IMR-90 (cell line): ENCODE measurements at regions not wholly inside any gene's neighbourhood (a gene's known extent, or its start where the extent isn't known, plus 50 kb on each side); places are given as distances from the start of the nearest gene placed in this dataset.
A peak's percentile ranks its signal among the peaks of the same experiment; 100 is the strongest.

ENCODE experiments used
- ATAC-seq: fragments of 200-7000 bp; cut with Tn5 transposase; 2 replicates; pipeline ENCODE4 v1.9.1; 2020; ENCODE audit warnings: low read depth, mild to moderate bottlenecking, moderate library complexity
- BruUV-seq: library from RNA; stranded (reverse); fragments of 400-500 nt; replicated peaks from 2 replicates; lab custom pipeline; 2021; lab: Mats Ljungman, UMichigan
- CTCF ChIA-PET: fragments of 300-600 bp; formaldehyde crosslinking; extraction: SDS; loops from one replicate; lab custom pipeline; 2021; ENCODE audit warnings: antibody characterized with exemption; lab: Yijun Ruan, JAX
- POLR2A ChIA-PET: fragments of 300-600 bp; sonication (Branson Sonifier 250); formaldehyde crosslinking; loops from one replicate; lab custom pipeline; 2022; ENCODE audit warnings: antibody characterized with exemption; ENCODE audit not compliant: unreplicated experiment; lab: Charles Lee
- DNase-seq: peaks from one replicate; pipeline ENCODE4 v3.0.0; 2013
- H2AFZ ChIP-seq: replicated peaks from 2 replicates; pipeline ENCODE3; 2013; ENCODE audit warnings: low read length, mild to moderate bottlenecking; ENCODE audit not compliant: poor library complexity
- H2AK5ac ChIP-seq: 2 replicates; pipeline ENCODE4 v1.6.1; 2013; ENCODE audit warnings: low read depth, low read length, inconsistent platforms
- H2AK9ac ChIP-seq: replicated peaks from 2 replicates; pipeline ENCODE3; 2013; ENCODE audit warnings: mild to moderate bottlenecking, low read depth, low read length, moderate library complexity; ENCODE audit not compliant: poor library complexity
- H2BK120ac ChIP-seq: 2 replicates; pipeline ENCODE4 v1.6.1; 2013; ENCODE audit warnings: low read depth, low read length, inconsistent platforms
- H2BK15ac ChIP-seq: 3 replicates; pipeline ENCODE4 v1.6.1; 2013; ENCODE audit warnings: low read depth, low read length, inconsistent platforms
- H2BK20ac ChIP-seq: 2 replicates; pipeline ENCODE4 v1.6.1; 2013; ENCODE audit warnings: low read depth, mild to moderate bottlenecking, inconsistent platforms, low read length, moderate library complexity
- H2BK5ac ChIP-seq: 2 replicates; pipeline ENCODE4 v1.6.1; 2013; ENCODE audit warnings: mild to moderate bottlenecking, low read depth, low read length, inconsistent platforms; ENCODE audit not compliant: poor library complexity, severe bottlenecking
- H3K14ac ChIP-seq: replicated peaks from 2 replicates; pipeline ENCODE4 v1.6.1; 2013; ENCODE audit warnings: low read depth, low read length, inconsistent platforms
- H3K18ac ChIP-seq: 2 replicates; pipeline ENCODE4 v1.6.1; 2013; ENCODE audit warnings: low read depth, low read length, control low read depth
- H3K23ac ChIP-seq: 2 replicates; pipeline ENCODE4 v1.6.1; 2013; ENCODE audit warnings: low read depth, low read length, inconsistent platforms
- H3K27ac ChIP-seq: 2 replicates; pipeline ENCODE4 v1.5.1; 2013; ENCODE audit warnings: mild to moderate bottlenecking, control low read depth, low read length; ENCODE audit not compliant: insufficient read depth
- H3K27me3 ChIP-seq: 2 replicates; pipeline ENCODE4 v1.6.1; 2013; ENCODE audit warnings: low read length; ENCODE audit not compliant: control insufficient read depth, insufficient read depth
- H3K36me3 ChIP-seq: 2 replicates; pipeline ENCODE4 v1.6.1; 2013; ENCODE audit warnings: low read length, mixed read lengths; ENCODE audit not compliant: control insufficient read depth, insufficient read depth
- H3K4ac ChIP-seq: 2 replicates; pipeline ENCODE4 v1.6.1; 2013; ENCODE audit warnings: low read depth, low read length, inconsistent platforms
- H3K4me1 ChIP-seq: 2 replicates; pipeline ENCODE4 v1.6.1; 2013; ENCODE audit warnings: low read length, mixed read lengths; ENCODE audit not compliant: control insufficient read depth, insufficient read depth
- H3K4me2 ChIP-seq: 2 replicates; pipeline ENCODE4 v1.6.1; 2013; ENCODE audit warnings: low read depth, mild to moderate bottlenecking, control low read depth, low read length, moderate library complexity
- H3K4me3 ChIP-seq: 2 replicates; pipeline ENCODE4 v1.5.1; 2013; ENCODE audit warnings: low read depth, mild to moderate bottlenecking, control low read depth, low read length, moderate library complexity; ENCODE audit not compliant: insufficient read depth
- H3K56ac ChIP-seq: 2 replicates; pipeline ENCODE4 v1.6.1; 2013; ENCODE audit warnings: low read length, inconsistent platforms; ENCODE audit not compliant: insufficient read depth; ENCODE audit errors: extremely low read depth
- H3K79me1 ChIP-seq, 2 experiments: 2 replicates each; pipeline ENCODE4 v1.6.1; 2013; ENCODE audit warnings: low read length in 2 of 2, inconsistent platforms in 1 of 2, low read depth in 1 of 2
- H3K9ac ChIP-seq: 2 replicates; pipeline ENCODE4 v1.6.1; 2013; ENCODE audit warnings: low read depth, low read length, control low read depth
- H3K9me1 ChIP-seq: 2 replicates; pipeline ENCODE4 v1.6.1; 2013; ENCODE audit warnings: low read length, inconsistent platforms; ENCODE audit not compliant: insufficient read depth
- H3K9me3 ChIP-seq: 2 replicates; pipeline ENCODE4 v1.6.1; 2013; ENCODE audit warnings: low read length; ENCODE audit not compliant: control insufficient read depth, insufficient read depth
- H4K20me1 ChIP-seq: 2 replicates; pipeline ENCODE4 v1.6.1; 2013; ENCODE audit warnings: low read length, inconsistent platforms; ENCODE audit not compliant: insufficient read depth
- H4K5ac ChIP-seq: 2 replicates; pipeline ENCODE4 v1.6.1; 2013; ENCODE audit warnings: mild to moderate bottlenecking, low read depth, low read length, control low read depth
- H4K8ac ChIP-seq, 2 experiments: 2 replicates each; pipeline ENCODE4 v1.6.1; 2013; ENCODE audit warnings: low read depth in 2 of 2, low read length in 2 of 2, control low read depth in 1 of 2, inconsistent platforms in 1 of 2
- H4K91ac ChIP-seq: 2 replicates; pipeline ENCODE4 v1.6.1; 2013; ENCODE audit warnings: low read depth, low read length, inconsistent platforms; ENCODE audit not compliant: insufficient read depth
- CEBPB ChIP-seq: IDR thresholded peaks from 2 replicates; pipeline ENCODE4 v1.6.1; 2012; ENCODE audit warnings: low read depth, low read length, improper control_type of control experiment
- CHD1 ChIP-seq: IDR thresholded peaks from 2 replicates; pipeline ENCODE4 v1.6.1; 2012; ENCODE audit warnings: low read depth, low read length, improper control_type of control experiment
- MXI1 ChIP-seq: IDR thresholded peaks from 2 replicates; pipeline ENCODE4 v1.6.1; 2012; ENCODE audit warnings: low read depth, mild to moderate bottlenecking, low read length, moderate library complexity, borderline replicate concordance
- RFX5 ChIP-seq: IDR thresholded peaks from 2 replicates; pipeline ENCODE4 v1.8.0; 2012; ENCODE audit warnings: low read depth, mild to moderate bottlenecking, low read length, moderate library complexity
- WGBS, 2 experiments: methylation state at CpG; one replicate each; pipeline versions ENCODE4 v1.1.5 to v1.1.7; 2013; ENCODE audit warnings: missing lambda C conversion rate in 2 of 2; ENCODE audit not compliant: insufficient read length in 1 of 2; ENCODE audit errors: extremely low coverage in 2 of 2; 5-methylcytosine and 5-hydroxymethylcytosine counted together
- dilution Hi-C: fragments of 300-500 bp; cut with HindIII; formaldehyde crosslinking; loops from one replicate; pipeline ENCODE4 v1.14.3; 2018; ENCODE audit warnings: low sequenced_read_pairs; ENCODE audit not compliant: unreplicated experiment
- in situ Hi-C: fragments of 300-500 bp; cut with MboI; formaldehyde crosslinking; loops from 3 replicates; pipeline ENCODE4 v1.14.3; 2019; ENCODE audit warnings: low sequenced_read_pairs, inconsistent platforms, mixed read lengths
- intact Hi-C: fragments of 100-400 bp; cut with micrococcal nuclease; formaldehyde crosslinking; loops from 2 replicates; pipeline ENCODE4 v1.10.0; 2022
- TF ChIP-seq, protein P1 (sequence below): conservative IDR thresholded peaks from 2 replicates; pipeline ENCODE4 v1.5.1; 2012; ENCODE audit warnings: mild to moderate bottlenecking, low read depth, low read length, improper control_type of control experiment

DNA sequence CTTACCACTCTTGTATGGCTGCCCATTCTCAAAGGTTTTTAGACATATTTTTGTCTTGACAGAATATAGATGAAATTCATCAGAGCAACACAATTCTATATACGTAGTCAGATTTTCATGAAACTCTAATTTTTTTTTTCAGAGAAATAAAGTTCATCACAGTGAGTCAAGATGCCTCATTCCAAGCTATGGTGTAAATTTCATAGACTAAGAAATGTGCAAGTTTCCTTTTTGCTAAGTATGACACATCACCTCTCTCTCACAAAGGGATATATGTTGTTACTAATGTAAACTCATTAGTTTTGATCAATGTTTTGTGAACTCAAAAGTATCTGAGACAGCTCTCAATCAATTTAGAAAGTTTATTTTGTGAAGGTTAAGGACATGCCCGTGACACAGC is 60.4 kb upstream of the ATXN3L start:
- dilution Hi-C loops, result no loop called here
- intact Hi-C loops, result loop anchor here (2.0 kb wide), 1 partner anchor 19 kb away; no protein-coding TSS in a partner anchor

More for the DNA sequence above, 60.4 kb upstream of the ATXN3L start:
- Histone ChIP-seq H3K36me3 (no peaks in the 10 kb centered on the region), H3K79me1 (no peaks in the 10 kb centered on the region), H2BK5ac (peak overlapping the region; percentile 11), H3K4me2 (no peak overlapping the region), H4K20me1 (no peaks in the 10 kb centered on the region), H3K4ac (peak overlapping the region; percentile 50; the same call in 1 of the 2 replicates), H3K14ac (no peak overlapping the region), H4K8ac (peak overlapping the region in 1 of 2 experiments; percentile 60; a peak in 1 of 4 replicates), H3K27ac (peak overlapping the region; percentile 27; the same call in 1 of the 2 replicates), H3K9ac (no peak overlapping the region), H3K9me1 (no peaks in the 10 kb centered on the region), H3K27me3 (no peaks in the 10 kb centered on the region), H3K4me3 (no peak overlapping the region), H3K18ac (peak overlapping the region; percentile 66), H3K23ac (no peak overlapping the region), H3K56ac (no peak overlapping the region), H4K5ac (peak overlapping the region; percentile 44), H4K91ac (no peak overlapping the region; the same call in 1 of the 2 replicates), H2AK5ac (peak overlapping the region; percentile 11; the same call in 1 of the 2 replicates), H2BK15ac (peak overlapping the region; percentile 30; the same call in 1 of the 3 replicates), H3K4me1 (peaks cover 11% of the 10 kb centered on the region), H3K9me3 (no peaks in the 10 kb centered on the region), H2AK9ac (no peak overlapping the region), H2AFZ (no peak overlapping the region), H2BK20ac (0 out of 2 replicates have a peak overlapping the region, but pooled peaks have one; percentile 60), H2BK120ac (peak overlapping the region; percentile 47; the same call in 1 of the 2 replicates)
- POLR2A ChIA-PET, result no interaction called here
- in situ Hi-C loops, result no loop called here
- TF ChIP-seq RFX5 (no peak), CEBPB (0 out of 2 replicates have a peak, but pooled peaks have one; percentile 13), CHD1 (no peak), MXI1 (no peak)
- TF ChIP-seq, protein P1, sequence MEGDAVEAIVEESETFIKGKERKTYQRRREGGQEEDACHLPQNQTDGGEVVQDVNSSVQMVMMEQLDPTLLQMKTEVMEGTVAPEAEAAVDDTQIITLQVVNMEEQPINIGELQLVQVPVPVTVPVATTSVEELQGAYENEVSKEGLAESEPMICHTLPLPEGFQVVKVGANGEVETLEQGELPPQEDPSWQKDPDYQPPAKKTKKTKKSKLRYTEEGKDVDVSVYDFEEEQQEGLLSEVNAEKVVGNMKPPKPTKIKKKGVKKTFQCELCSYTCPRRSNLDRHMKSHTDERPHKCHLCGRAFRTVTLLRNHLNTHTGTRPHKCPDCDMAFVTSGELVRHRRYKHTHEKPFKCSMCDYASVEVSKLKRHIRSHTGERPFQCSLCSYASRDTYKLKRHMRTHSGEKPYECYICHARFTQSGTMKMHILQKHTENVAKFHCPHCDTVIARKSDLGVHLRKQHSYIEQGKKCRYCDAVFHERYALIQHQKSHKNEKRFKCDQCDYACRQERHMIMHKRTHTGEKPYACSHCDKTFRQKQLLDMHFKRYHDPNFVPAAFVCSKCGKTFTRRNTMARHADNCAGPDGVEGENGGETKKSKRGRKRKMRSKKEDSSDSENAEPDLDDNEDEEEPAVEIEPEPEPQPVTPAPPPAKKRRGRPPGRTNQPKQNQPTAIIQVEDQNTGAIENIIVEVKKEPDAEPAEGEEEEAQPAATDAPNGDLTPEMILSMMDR, result no peak
- DNase-seq (peak; percentile 69), ATAC-seq (no peak)
- CTCF ChIA-PET, result no interaction called here
- BruUV-seq, result no TSS peak
- WGBS, 2 experiments, result no CpG with 5 or more reads among the region's 2 CpGs
